22Rv1 (cell line): ENCODE measurements at regions not wholly inside any gene's neighbourhood (a gene's known extent, or its start where the extent isn't known, plus 50 kb on each side); places are given as distances from the start of the nearest gene placed in this dataset.

Experiments
- ZFX ChIP-seq: fragments of 450-650 bp; IDR thresholded peaks from 2 replicates; pipeline ENCODE4 v1.6.1; 2017; ENCODE audit warnings: antibody characterized with exemption, borderline replicate concordance
- TF ChIP-seq, protein P1 (sequence below): fragments of 450-650 bp; IDR thresholded peaks from 2 replicates; pipeline ENCODE4 v1.5.1; 2017; ENCODE audit warnings: mild to moderate bottlenecking

- TF ChIP-seq, protein P1, sequence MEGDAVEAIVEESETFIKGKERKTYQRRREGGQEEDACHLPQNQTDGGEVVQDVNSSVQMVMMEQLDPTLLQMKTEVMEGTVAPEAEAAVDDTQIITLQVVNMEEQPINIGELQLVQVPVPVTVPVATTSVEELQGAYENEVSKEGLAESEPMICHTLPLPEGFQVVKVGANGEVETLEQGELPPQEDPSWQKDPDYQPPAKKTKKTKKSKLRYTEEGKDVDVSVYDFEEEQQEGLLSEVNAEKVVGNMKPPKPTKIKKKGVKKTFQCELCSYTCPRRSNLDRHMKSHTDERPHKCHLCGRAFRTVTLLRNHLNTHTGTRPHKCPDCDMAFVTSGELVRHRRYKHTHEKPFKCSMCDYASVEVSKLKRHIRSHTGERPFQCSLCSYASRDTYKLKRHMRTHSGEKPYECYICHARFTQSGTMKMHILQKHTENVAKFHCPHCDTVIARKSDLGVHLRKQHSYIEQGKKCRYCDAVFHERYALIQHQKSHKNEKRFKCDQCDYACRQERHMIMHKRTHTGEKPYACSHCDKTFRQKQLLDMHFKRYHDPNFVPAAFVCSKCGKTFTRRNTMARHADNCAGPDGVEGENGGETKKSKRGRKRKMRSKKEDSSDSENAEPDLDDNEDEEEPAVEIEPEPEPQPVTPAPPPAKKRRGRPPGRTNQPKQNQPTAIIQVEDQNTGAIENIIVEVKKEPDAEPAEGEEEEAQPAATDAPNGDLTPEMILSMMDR: no peak
- no peak for TF ChIP-seq ZFX
Observed at GRCh38 chr2:8030573-8031303, 651.1 kb upstream of the ID2 start.
